ENCODE measurements at regions not wholly inside any gene's neighbourhood (a gene's known extent, or its start where the extent isn't known, plus 50 kb on each side); places are given as distances from the start of the nearest gene placed in this dataset.
"Not testable (repeated sequence)": the region's sequence is repeated elsewhere in the genome, so short reads cannot be mapped to it uniquely, and the experiment has no call there.

DNA sequence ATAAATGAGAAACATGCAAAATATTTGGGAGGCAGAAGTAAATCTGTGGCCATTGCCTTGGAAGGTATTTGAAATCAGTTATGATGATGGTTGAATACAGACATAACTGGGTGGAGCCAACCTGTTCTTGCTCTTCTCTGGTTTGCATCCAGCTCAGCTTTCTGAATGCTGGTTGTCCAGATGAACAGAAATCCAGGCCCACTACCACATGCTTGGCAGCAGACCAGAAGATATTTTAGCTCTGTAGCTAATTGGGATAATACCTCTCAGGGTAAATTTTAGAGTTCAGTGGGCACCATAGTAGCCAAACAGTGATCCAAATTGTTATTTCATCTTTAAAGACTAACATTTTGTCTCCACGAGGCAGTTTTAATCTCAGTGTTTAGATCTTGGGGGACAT, 308.3 kb downstream of the RAB38 start:
- DNase-seq = no peak

DNA sequence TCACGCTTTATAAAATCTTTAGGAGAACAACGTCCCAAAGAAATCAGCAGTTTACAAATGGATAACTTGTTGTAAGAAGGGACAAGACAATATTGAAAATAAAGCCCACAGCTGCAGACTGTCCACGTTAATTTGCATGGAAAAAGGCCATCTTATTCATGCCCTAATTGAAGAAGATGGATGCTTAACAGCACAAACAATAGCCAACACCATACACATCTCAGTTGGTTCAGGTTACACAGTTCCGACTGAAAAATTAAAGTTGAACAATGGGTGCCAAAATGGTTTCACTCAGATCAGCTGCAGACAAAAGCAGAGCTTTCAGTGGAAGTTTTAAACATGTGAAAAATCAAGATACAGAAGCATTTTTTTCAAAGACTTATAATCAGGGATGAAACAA, 314.2 kb downstream of the RAB38 start:
- DNase-seq = no peak

DNA sequence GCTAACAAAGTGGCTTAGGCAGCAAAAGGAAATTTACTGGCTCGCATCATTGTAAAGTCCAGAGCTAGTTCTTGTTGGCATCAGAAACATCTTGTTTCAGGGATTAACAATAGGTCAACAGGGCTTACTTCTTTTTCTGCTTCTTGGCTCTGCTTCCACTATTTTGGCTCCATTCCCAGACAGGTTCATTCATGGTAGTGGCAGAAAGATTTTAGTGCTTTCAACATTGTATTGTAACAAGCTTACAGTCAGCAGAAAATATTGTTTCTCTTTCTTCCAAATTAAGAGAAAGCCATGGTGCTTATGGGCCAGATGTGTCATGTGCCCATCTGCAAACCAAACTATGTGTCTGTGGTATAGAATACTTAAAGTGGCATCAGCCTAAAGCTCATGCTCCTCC, 315.6 kb downstream of the RAB38 start:
- no peak for DNase-seq

DNA sequence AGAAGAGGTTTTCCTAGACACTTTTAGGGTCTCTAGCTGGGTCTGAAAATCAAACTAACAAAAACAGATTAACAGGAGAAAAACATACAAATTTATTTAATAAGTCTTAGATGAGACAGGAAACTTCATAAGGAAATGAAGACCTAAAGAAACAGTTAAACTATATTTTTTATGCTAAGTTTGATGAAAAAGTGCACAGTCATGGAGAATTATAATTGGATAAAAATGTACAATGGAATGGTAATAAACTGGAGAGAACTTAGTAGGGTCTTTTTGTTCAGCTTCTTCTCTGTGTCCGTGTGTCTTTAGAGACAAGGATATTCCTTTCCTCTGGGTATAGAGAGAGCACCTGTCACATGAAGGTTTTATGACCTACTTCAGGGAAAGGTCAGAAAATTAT, 323.4 kb downstream of the RAB38 start:
- no peak for DNase-seq

DNA sequence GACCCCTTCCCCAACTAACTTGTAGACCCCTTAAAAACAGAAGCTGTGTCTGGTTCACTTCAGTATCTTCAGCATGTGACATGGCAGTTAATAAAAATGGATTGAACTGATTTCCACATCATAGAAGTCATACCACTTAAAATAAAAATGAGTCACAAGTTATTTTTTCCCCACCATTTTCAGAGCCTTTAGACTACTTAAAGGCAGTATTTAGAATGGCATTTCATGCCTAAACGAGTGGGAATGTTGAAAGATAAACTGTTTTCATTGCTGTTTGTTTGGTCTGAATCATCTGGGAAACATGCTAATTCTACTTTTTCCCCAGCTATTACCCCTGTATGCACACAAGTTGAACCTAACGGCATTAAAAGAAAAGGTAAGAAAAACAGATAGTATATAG, 324.0 kb downstream of the RAB38 start:
- peak; percentile 39 for DNase-seq

DNA sequence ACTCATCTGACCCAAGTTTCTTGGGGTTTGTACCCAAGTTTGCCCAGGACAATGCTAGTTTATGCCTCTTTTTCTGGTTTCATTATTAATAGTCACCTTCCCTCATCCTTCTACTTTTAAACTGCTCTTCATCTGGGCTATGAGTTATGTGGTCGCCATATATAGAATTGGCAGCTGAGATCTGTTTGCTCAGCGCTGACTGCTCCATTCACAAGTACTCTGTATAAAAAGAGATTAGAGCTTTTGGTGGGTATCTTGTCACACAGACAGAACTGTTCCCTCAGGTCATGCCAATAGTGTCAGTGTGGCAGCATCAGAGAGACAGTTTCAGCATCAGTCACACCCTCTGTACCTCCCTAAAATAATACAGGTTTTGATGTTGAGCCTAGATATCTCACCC, 326.0 kb downstream of the RAB38 start:
- no peak for DNase-seq

DNA sequence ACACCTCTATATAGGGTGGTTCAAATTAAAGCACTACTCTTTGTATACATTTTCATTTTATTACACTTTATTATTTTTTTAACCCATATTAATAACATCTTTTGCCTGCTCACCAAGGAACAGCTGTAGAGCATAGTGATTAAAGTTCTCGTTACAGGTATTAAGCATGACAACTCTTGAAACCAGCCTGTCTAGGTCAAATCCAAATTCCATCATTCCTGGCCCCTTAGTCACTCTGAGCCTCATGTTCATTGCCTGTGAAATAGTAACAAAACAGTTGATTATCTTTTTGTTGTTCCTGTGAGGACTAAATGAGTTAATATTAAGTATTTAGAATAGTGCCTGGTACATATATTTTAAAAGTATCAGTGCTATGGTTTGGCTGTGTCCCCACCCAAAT, 334.5 kb downstream of the RAB38 start:
- DNase-seq = no peak

DNA sequence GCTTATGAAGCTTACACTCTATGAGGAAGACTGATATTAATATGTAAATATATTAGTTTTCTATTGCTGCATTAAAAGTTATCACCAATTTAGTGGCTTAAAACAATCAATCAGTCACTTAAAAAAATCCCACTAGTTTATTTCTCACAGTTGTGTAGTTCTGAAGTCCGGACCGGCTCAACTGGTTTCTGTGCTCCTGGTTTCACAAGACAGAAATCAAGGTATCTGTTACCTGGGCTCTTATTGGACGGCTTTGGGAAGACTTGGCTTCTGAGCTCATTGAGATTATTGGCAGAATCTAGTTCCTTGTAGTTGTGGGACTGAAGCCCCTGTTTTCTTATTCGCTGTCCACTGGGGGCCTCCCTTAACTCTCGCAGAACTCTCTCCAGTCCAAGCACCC, 343.0 kb downstream of the RAB38 start:
- no peak for DNase-seq

DNA sequence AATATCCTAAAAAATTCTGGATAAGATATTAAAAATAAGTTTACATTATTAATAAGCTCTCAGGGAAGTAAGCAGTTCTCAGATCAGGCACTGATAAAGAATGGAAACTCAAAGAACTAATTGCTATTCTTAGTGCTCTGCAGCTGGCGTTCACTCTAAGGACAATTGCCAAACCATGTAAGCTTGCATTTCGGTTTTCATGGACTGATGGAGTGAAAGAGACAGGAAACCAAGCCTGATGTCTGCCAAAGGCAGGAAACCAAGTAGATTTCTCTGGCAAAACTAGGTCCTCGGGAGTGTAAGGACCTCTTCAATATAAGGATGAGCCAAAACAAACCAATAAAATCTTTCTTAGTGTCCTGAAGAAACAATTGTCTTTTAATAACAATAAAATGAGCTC, 355.2 kb downstream of the RAB38 start:
- no peak for DNase-seq

DNA sequence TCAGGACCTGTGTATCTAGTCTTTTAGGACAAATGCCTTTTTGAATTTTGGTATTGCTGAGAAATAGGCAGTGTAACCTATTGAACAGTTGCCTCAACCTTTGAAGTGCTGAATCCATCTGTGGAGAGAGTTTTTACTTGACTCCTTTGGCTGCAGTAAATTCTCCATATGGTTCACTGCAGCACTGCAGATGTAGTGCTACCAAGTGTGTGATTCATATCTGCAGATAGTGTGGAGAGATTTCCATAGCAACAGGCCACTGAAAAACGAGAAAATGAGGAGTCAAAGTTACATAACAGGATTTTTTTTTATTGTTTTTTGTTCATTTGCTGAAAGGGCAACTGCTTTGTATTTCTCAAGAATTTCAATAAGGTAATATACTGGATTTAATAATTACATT, 356.1 kb downstream of the RAB38 start:
- DNase-seq = no peak

DNA sequence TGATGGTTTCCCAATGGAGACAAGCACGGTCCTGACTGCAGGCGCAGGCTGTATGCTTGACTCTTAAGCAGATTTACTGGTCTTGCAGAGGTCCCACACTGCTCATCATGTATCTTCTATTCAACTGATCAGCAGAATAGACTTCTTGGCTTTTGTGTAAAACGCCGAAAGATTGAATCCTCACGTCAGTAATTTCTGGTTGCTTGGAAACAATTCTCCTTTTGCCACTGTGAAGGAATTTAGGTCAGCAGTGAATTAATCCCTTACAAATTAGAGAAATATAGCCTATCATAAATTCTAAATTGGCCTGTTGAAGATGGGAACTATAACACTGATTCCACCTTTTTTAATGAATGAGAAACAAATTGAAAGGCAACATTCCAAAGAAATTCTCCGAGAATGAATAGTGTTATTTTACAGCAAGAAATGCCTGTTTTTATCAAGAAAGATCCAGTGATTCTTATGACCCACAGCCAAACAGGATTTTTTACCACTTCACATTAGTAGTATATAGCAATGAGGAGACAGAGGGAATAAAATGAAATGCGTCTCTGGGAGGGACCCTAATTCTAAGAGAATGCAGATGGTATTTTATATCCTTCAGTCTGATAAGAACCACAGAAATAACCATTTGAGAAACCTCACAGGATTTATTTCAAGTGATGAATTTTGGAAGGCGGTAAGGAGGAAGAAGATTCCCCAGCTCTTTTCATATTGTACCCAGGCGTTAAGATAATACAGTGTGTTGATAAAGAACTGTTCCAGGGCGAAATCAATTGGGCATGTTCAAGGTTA, 362.5 kb downstream of the RAB38 start:
- DNase-seq = no peak

DNA sequence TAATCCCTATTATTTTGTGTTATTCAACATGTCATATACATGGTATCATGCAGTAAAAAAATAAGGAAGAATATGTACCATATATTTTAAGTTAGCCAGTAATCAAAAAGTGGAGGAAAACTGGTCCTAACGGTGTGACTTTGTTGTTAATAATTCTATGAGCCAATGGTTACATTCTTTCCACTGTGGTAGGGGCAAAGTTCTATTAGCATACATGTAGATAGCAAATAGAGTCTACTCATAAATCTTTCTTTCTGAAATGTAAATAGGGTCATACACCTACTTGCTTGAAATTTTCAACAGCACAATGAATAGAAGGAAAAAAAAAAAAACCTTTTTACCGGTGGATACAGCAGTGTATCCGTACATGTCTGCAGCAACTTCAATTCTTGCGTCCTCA, 364.8 kb downstream of the RAB38 start:
- no peak for DNase-seq

DNA sequence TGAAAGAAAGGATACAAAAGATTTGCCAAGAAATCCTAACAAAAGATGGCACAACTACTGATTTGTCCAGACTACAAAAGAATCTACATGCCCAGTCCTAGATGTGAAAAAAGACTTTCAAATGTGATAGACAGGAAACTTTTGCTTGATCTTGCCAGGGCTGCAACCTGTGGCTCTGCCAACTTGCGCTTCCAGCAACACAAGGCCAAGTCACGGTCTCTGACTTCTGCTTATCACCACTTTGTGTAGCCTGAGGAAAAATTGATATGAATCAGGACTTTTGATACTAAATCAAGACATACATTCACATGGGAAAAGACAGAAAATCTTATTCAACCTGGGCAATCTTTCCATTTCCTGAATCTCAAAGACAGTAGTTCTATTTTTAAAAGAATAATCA, 366.0 kb downstream of the RAB38 start:
- no peak for DNase-seq

DNA sequence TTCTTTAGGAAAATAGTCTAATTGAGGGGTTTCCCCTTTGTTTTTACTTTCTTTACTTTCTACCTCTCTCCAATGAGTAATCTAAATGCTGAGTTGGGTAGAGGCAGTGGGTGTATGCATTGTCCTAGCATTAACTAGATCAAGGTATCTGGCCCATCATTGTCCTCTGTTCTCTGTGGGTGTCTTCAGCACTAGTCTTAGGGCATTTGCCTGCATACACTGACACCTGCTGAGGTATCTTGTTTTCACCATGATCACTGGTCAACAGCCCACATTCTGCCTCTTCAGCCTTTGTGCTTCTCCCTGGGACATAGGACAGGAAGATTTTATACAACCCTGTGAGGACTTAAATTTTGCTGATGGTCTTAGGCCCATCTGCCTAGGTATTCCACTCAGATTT, 371.1 kb downstream of the RAB38 start:
- DNase-seq = no peak

DNA sequence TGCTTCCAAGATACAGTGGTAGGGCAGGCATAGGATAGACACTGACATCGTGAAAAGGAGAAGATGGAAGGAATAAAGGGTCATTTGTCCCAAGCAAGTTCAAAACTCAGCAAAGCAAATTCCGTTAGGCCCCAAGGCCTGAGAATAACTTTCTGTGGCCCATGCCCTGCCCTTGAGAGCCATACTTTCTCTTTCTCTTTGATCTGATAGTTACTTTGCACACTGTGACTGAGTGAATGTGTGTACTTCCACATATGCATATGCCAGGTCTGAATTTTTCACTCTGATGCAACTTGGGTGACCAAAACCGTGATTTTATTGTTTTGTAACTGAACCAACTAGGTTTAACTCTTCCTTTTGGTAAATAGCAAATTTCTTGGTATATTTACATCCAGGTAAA, 371.5 kb downstream of the RAB38 start:
- no peak for DNase-seq

DNA sequence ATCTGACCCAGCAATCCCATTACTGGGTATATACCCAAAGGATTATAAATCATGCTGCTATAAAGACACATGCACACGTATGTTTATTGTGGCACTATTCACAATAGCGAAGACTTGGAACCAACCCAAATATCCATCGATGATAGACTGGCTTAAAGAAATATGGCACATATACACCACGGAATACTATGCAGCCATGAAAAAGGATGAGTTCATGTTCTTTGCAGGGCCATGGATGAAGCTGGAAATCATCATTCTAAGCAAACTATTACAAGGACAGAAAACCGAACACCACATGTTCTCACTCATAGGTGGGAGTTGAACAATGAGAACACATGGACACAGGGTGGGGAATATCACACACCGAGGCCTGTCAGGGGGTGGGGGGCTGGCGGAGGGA, 390.4 kb downstream of the RAB38 start:
- not testable (repeated sequence) for DNase-seq

DNA sequence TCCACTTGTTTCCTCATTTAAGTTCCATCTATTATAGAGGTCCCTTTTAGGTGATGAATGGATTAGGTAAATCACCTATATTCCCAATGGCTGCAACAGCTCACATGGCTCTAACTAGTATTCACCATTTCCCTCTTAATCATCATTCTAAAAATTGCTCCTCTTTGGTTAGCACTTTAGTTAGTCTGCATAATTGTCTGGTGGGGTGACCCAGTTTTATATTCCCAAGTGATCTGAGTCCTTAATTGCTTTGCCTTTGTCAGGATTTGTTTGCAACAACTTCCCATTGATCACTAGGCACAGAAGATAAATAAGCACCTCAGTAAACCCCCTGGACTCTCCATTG, 395.2 kb downstream of the RAB38 start:
- DNase-seq = no peak

DNA sequence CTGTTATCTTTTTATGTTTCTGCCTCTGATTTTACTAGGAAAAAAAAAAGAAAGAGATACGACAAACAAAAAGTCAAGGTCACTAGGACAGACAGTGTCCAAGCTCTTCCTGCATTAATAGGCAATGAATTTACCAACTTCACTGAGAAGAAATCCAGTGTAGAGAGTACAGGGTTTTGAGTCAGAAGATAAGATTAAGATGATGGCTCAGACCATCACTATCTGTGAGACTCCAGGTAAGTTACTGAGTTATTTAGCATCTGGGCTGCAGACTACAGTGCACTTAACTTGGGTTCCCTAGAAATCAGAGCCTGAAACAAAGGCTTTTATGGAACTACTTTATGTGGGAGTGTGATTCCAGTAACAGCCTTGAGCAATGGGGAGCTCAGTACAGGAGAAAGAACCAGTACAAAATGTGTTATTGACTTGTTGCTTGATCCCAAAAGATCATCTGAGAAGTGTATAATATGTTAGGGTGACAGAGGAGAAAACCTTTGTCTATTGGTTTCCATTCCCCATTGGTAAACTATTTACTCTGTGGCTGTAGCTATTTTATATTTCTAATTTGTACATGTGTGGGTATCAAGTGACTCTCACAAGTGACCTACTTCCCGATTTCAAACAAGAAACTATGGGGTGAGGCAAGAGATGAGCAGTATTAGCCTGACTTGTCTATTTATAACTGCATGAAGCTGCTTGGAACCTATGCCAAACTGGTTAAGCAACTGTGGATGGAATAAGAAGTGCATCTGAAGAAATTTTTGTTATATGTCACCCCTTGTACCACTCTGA, 395.8 kb downstream of the RAB38 start:
- DNase-seq = no peak

DNA sequence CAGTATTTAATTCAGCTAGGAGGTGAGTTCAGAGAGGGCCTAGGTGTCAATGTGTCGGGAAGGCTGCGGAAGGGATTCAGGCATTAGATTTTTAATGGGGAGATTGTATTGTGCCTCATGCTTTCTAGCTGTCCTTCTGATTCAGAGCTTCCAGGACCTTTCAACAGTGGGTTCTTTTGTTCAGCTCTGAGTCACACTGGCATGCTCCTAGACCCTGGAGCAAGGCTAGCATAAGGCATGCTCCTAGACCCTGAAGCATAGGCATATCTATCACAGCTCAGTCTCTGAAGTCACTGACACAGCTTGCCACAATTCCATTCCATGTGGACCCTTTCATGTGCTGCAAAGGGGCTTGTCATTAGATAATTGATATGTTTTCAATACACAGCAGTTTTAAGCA, 396.9 kb downstream of the RAB38 start:
- no peak for DNase-seq

DNA sequence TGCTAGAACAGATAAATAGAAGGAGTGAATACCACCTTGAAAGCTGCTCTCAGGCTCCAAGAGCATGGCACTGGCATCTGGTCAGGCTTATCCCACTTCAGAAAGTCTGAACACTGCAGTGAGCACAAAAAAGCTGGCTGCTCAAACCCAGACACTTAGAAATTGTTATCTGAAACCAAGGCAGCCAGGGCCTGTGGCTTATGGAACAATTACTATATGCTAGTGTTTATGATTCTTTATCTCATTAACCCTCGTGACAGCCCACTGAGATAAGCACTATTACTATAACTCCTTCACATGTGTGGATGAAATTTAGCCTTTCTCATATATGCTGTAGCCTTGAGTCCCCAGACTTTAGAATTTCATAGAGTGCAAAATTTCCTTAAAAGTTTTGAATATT, 400.2 kb downstream of the RAB38 start:
- no peak for DNase-seq

DNA sequence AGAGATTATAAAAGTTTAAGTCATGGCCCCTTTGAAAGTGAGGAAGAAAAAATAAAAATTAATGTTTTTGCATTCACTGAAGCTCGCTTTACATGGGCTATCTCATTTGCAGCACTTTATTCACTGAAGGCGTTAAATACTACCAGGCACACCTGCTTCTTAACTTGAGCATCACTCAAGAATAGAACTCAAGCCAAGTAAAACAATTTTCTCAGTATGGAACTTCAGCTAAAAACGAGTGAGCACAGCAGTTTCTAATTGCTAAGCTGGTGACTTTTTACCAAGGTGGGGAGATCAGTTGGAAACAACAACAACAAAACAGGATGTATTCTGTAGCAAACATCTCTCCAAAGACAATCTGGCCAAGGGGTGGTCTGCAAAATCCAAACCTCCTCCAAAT, 405.6 kb downstream of the RAB38 start:
- no peak for DNase-seq

DNA sequence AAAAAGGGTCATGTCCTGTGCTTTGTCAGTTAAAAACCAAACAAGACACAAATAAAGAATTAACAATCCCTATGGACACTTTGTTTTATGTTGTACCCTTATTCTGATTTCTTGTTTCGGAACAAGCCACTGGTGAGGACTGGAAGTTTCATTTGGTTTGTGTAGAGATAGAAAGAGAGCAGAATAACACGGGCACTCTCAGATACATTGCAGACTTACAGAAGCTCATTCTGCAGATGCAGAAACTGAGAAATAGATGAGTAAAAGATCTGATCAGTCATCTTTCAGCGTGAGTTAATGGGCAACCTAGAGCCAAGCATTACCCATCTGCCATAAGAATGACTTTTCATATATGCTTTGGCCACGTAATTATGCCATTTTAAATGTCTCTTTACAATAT, 407.6 kb downstream of the RAB38 start:
- no peak for DNase-seq

DNA sequence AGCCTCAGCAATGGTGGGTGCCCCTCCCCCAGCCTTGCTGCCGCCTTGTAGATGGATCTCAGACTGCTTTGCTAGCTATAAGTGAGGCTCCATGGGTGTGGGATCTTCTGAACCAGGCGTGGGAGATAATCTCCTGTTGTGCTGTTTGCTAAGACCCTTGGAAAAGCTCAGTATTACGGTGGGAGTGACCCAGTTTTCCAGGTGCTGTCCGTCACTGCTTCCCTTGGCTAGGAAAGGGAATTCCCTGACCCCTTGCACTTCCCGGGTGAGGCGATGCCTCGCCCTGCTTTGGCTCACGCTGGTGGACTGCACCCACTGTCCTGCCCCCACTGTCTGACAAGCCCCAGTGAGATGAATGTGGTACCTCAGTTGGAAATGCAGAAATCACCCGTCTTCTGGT, 411.2 kb downstream of the RAB38 start:
- not testable (repeated sequence) for DNase-seq

DNA sequence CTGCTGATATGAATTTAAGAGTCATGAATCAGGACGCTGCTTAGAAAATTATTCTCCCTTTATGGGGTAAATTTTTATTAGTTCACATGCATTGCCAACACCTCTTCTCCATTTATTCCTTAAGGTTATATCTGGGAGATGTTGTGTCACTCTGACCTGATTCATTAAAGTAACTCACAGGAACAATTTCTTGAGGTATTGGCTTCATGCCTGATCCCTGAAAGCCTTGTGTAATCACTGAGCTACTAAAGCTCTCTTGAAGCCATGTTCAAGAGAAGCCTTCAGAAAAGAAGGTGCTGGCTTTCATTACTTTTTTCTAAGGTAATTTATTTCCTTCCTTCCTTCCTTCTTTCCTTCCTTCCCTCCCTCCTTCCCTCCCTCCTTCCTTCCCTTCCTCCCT, 420.6 kb downstream of the RAB38 start:
- no peak for DNase-seq

DNA sequence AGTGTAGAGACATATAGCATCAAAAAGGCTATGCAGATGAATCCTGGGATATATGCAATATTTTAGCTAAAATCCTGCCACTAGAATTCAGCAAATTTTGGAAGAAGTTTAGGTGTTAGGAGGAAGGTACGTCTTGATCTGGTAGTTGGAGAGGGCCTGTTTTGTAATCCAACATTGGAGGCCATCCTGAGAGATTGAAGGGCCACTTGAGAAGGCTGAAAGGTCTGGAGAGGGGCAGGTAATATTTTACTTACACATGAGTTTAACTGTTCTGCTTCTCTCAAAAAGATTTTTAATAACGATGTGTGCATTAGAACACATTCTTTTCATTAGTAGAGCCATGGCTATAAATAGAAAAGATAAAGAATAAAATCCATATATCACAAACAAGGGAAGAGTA, 422.1 kb downstream of the RAB38 start:
- no peak for DNase-seq
